ENCODE measurements at regions not wholly inside any gene's neighbourhood (a gene's known extent, or its start where the extent isn't known, plus 50 kb on each side); places are given as distances from the start of the nearest gene placed in this dataset.

DNA sequence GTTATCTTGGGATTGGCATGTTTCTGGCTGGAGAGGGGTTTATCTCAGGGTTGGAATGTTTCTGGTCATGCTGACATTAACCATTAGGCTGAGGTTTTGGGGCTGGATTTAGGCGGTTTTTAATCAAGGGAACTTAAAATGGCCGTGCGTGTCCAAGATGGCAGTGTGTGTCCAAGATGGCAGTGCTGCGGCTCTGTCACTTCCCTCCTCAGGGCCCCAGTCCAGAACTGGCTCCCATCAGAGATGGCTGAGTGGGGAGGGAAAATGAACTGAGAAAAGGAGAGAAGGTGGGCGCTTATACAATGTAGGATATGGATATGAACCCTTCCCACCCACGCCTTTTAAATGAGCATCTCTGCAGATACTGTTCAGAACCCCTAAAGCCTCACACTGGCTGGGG lies 175.5 kb upstream of the MYT1L start:
- Histone ChIP-seq H3K4me3 (no peak overlapping the region), H3K27ac (no peak overlapping the region), H3K36me3 (no peaks in the 10 kb centered on the region), H3K27me3 (no peaks in the 10 kb centered on the region), H3K9me3 (no peaks in the 10 kb centered on the region), H3K4me1 (no peaks in the 10 kb centered on the region)
- no peak for ATAC-seq
- 76% methylated on average over 5 of the region's 6 CpGs for WGBS (ENCODE audit: insufficient coverage, low coverage, low lambda C conversion rate, missing lambda C conversion rate)
- intact Hi-C loops (cut with DNase I), result no loop called here
- no peak for TF ChIP-seq POLR2A (IDR thresholded peaks at IDR 0.05)
- TF ChIP-seq, protein P1, sequence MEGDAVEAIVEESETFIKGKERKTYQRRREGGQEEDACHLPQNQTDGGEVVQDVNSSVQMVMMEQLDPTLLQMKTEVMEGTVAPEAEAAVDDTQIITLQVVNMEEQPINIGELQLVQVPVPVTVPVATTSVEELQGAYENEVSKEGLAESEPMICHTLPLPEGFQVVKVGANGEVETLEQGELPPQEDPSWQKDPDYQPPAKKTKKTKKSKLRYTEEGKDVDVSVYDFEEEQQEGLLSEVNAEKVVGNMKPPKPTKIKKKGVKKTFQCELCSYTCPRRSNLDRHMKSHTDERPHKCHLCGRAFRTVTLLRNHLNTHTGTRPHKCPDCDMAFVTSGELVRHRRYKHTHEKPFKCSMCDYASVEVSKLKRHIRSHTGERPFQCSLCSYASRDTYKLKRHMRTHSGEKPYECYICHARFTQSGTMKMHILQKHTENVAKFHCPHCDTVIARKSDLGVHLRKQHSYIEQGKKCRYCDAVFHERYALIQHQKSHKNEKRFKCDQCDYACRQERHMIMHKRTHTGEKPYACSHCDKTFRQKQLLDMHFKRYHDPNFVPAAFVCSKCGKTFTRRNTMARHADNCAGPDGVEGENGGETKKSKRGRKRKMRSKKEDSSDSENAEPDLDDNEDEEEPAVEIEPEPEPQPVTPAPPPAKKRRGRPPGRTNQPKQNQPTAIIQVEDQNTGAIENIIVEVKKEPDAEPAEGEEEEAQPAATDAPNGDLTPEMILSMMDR (IDR thresholded peaks at IDR 0.05), result no peak
- no peak for DNase-seq

DNA sequence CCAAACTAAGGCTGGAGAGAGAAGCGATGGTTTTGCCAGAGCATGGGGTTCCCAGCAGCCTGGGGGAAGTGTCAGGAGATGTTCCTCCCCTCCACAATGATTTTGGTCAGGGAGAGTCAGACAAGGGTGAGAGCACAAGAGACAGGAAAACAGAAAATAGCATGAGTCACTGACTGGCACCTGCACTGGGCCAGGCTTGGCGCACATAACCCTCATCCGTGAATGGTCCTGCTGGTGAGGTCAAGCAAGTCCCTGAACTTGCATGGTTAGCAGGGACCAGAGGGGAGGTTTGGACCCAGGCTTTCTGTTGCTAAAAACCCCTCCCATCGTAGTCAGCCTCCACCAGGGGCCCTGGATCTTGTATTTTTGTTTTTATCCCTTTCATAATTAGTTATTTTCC lies 174.5 kb upstream of the MYT1L start:
- Histone ChIP-seq H3K4me1 (no peaks in the 10 kb centered on the region), H3K27me3 (no peaks in the 10 kb centered on the region), H3K4me3 (no peak overlapping the region), H3K36me3 (no peaks in the 10 kb centered on the region), H3K27ac (no peak overlapping the region), H3K9me3 (no peaks in the 10 kb centered on the region)
- DNase-seq (no peak), ATAC-seq (no peak)
- intact Hi-C loops (cut with DNase I), result no loop called here
- WGBS (ENCODE audit: insufficient coverage, low coverage, low lambda C conversion rate, missing lambda C conversion rate), result 57% methylated on average over 2 of the region's 4 CpGs
- TF ChIP-seq, protein P1 (IDR thresholded peaks at IDR 0.05), result no peak
- no peak for TF ChIP-seq POLR2A (IDR thresholded peaks at IDR 0.05)

DNA sequence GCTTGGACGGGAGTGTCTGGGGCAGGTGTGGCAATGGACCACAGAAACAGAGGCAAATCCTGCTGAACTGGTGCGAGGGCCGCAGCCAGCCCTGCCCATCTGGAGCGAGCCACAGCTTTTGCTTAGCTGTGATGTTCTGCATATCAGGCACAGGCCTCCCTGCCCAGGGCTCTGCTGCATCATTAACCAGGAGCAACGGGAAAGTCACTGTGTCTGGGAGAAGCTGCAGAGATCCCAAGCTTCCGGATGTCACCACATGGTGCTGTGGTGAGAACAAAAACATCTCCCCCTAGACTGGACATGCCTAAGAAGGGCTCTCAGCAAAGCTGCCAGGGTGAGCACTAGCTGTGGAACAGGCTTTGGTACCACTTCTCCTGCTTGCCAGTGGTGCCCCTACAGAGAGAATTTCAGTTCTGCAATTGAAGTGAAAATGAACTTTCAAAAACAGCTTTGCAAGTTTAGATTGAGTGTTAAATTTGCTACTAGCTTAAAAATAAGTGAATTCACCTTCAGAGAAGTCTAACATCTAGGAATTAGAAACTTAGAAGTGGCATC lies 172.9 kb upstream of the MYT1L start:
- WGBS (ENCODE audit: insufficient coverage, low coverage, low lambda C conversion rate, missing lambda C conversion rate), result 26% methylated on average over 3 of the region's 6 CpGs
- no peaks in the 10 kb centered on the region for H3K36me3 ChIP-seq
- H3K27ac ChIP-seq, result no peak overlapping the region
- no peaks in the 10 kb centered on the region for H3K27me3 ChIP-seq
- no peak for DNase-seq
- no peak overlapping the region for H3K4me3 ChIP-seq
- H3K4me1 ChIP-seq, result no peaks in the 10 kb centered on the region
- TF ChIP-seq, protein P1 (IDR thresholded peaks at IDR 0.05), result no peak
- TF ChIP-seq POLR2A (IDR thresholded peaks at IDR 0.05), result no peak
- ATAC-seq, result no peak
- no peaks in the 10 kb centered on the region for H3K9me3 ChIP-seq
- intact Hi-C loops (cut with DNase I), result no loop called here

DNA sequence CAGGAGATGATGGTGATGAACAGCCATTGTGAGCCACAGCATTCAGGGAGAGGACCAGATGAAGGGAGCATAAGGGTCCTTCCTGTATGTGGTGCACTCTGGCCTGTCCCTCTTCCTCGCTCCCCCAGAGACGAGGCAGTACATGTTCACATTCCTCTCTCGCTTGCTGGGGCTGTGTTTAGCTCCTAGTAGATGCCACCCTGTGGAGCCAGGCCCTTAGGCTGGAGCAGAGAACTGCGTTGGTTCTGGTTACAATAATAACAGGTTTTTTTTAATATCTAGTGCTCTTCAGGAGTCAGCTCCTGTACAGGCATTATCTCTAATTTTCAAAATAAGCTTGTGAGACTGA lies 171.1 kb upstream of the MYT1L start:
- Histone ChIP-seq H3K4me3 (no peak overlapping the region), H3K9me3 (no peaks in the 10 kb centered on the region), H3K27ac (no peak overlapping the region), H3K4me1 (no peaks in the 10 kb centered on the region), H3K27me3 (no peaks in the 10 kb centered on the region), H3K36me3 (no peaks in the 10 kb centered on the region)
- no peak for TF ChIP-seq POLR2A (IDR thresholded peaks at IDR 0.05)
- TF ChIP-seq, protein P1 (IDR thresholded peaks at IDR 0.05), result no peak
- DNase-seq (no peak), ATAC-seq (no peak)
- intact Hi-C loops (cut with DNase I), result no loop called here
- WGBS (ENCODE audit: insufficient coverage, low coverage, low lambda C conversion rate, missing lambda C conversion rate), result 71% methylated on average over 1 of the region's 4 CpGs

All from right lobe of liver (tissue), 6 donors.